ENCODE measurements at regions not wholly inside any gene's neighbourhood (a gene's known extent, or its start where the extent isn't known, plus 50 kb on each side); places are given as distances from the start of the nearest gene placed in this dataset.

- no peak overlapping the region for H3K27ac ChIP-seq
- DNase-seq: no peak
- H3K9me3 ChIP-seq: peaks cover 0 to 26% (median 17%) of the 10 kb centered on the region in 3 donors
- H3K4me3 ChIP-seq: no peak overlapping the region
- intact Hi-C loops (cut with DNase I; ENCODE audit: low total_unique reads): no loop called here
- no peaks in the 10 kb centered on the region for H3K36me3 ChIP-seq
- no peaks in the 10 kb centered on the region for H3K27me3 ChIP-seq
- no peaks in the 10 kb centered on the region for H3K4me1 ChIP-seq
- TF ChIP-seq CTCF (IDR thresholded peaks at IDR 0.05): no peak
Measured at GRCh38 chr13:111021270-111021669, 93.8 kb upstream of the ARHGEF7 start.

GRCh38 chr13:111020546-111020945 lies 94.6 kb upstream of the ARHGEF7 start:
- H3K27ac ChIP-seq: no peak overlapping the region
- no peak for DNase-seq
- no peak overlapping the region for H3K4me3 ChIP-seq
- H3K4me1 ChIP-seq: no peaks in the 10 kb centered on the region
- no peaks in the 10 kb centered on the region for H3K36me3 ChIP-seq
- peaks cover 0 to 26% (median 17%) of the 10 kb centered on the region in 3 donors for H3K9me3 ChIP-seq
- no peaks in the 10 kb centered on the region for H3K27me3 ChIP-seq
- intact Hi-C loops (cut with DNase I; ENCODE audit: low total_unique reads): no loop called here
- TF ChIP-seq CTCF (IDR thresholded peaks at IDR 0.05): no peak

- Histone ChIP-seq H3K4me3 (no peak overlapping the region), H3K27me3 (no peaks in the 10 kb centered on the region), H3K9me3 (peaks cover 0 to 26% (median 17%) of the 10 kb centered on the region in 3 donors), H3K4me1 (no peaks in the 10 kb centered on the region), H3K27ac (no peak overlapping the region), H3K36me3 (no peaks in the 10 kb centered on the region)
- no peak for TF ChIP-seq CTCF (IDR thresholded peaks at IDR 0.05)
- intact Hi-C loops (cut with DNase I; ENCODE audit: low total_unique reads): no loop called here
- DNase-seq: no peak
Measured at GRCh38 chr13:111020021-111020420, 95.1 kb upstream of the ARHGEF7 start.

DNA sequence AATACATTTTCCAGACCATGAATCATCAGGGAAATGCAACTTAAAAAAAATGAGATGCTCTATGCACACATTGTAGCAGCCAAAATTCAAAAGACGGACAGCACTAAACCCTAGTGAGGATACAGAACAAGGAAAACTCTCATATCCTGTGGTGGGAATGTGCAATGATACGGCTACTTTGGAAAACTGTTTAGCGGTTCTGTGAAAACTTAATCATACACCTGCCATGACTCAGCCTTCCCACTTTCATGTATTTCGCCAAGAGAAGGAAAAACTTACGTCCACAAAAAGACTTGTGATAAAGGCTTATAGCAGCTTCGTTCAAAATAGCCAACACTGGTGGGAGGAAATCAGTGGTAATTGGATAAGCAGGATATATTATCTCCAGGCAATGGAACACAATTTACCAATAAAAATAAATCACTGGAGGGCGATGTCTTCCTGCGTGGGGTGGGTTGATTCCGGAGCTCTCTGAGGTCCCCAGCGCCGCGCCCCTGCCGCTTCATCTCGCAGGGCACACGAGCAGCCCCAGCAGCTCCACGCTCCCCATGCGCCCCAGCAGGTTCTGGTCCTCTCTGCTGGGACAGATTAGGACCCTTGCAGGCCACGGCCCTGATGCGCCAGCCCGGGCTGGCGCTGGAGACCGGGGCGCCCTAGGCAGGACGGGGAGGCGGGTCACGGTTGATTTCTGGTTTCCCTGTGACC lies 97.2 kb upstream of the ARHGEF7 start:
- Histone ChIP-seq H3K27me3 (no peaks in the 10 kb centered on the region), H3K27ac (no peak overlapping the region), H3K9me3 (peaks cover 0 to 26% (median 17%) of the 10 kb centered on the region in 3 donors), H3K4me1 (no peaks in the 10 kb centered on the region), H3K4me3 (no peak overlapping the region), H3K36me3 (no peaks in the 10 kb centered on the region)
- no peak for DNase-seq
- no peak for TF ChIP-seq CTCF (IDR thresholded peaks at IDR 0.05)
- intact Hi-C loops (cut with DNase I; ENCODE audit: low total_unique reads): no loop called here

GRCh38 chr13:111013196-111013595 lies 98.3 kb upstream of the ANKRD10 start:
- H3K36me3 ChIP-seq: no peaks in the 10 kb centered on the region
- no peak for TF ChIP-seq CTCF (IDR thresholded peaks at IDR 0.05)
- no peak overlapping the region for H3K27ac ChIP-seq
- no peak for DNase-seq
- no peaks in the 10 kb centered on the region for H3K27me3 ChIP-seq
- H3K4me3 ChIP-seq: no peak overlapping the region
- intact Hi-C loops (cut with DNase I; ENCODE audit: low total_unique reads): no loop called here
- H3K9me3 ChIP-seq: no peaks in the 10 kb centered on the region
- no peaks in the 10 kb centered on the region for H3K4me1 ChIP-seq

All from tibial artery (tissue), 4 donors.